GM21717 (cell line): ENCODE measurements at regions not wholly inside any gene's neighbourhood (a gene's known extent, or its start where the extent isn't known, plus 50 kb on each side); places are given as distances from the start of the nearest gene placed in this dataset.
"Not testable (repeated sequence)": the region's sequence is repeated elsewhere in the genome, so short reads cannot be mapped to it uniquely, and the experiment has no call there.

Source experiments
- ATAC-seq: cut with Tn5 transposase; IDR thresholded peaks from one replicate; pipeline ENCODE4 v1.9.1; 2021; ENCODE audit warnings: mild to moderate bottlenecking, moderate library complexity; ENCODE audit not compliant: unreplicated experiment

GRCh38 chrX:69431420-69431819 is 72.7 kb upstream of the NALF2 start:
- ATAC-seq, result no peak

DNA sequence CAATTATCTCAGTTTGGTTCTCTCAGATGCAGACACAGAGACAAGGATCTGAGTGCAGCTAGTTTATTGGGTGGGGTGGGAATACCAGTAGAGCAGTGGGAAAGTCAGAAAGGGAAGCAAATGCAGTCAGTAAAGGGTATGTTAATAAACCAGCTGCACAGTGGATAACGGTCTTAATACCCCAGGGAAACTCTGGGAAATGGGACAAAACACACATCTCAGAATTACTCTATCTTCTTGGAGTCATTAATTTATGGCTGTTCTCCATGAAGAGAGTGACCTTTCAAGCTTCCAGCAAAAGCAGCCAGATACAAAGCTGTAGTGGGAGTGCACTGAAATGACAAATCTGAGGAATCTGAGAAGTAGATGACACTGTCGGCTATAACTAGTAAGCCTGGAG is 73.3 kb upstream of the NALF2 start:
- ATAC-seq, result no peak

GRCh38 chrX:69429339-69430015 is 74.6 kb upstream of the NALF2 start:
- no peak for ATAC-seq

DNA sequence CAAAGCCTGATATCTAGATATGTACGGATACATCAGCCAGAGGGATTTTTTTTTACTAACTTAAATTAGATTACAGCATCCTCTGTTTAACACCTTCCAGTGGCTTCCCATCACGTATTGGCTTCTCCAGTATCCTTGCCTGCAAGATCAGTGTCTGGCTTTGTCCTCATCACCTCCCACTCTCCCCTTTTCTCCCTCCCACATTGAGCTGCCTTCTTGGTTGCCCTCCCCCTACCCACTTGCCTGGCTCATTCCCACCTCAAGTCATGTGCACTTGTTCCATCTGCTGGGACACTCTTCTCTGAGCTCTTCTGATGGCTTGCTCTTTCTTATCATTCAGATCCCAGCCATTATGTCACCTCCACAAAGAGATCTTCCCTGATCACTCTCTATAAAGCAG is 75.9 kb upstream of the NALF2 start:
- no peak for ATAC-seq

GRCh38 chrX:69424910-69425309 is 79.2 kb upstream of the NALF2 start:
- no peak for ATAC-seq

DNA sequence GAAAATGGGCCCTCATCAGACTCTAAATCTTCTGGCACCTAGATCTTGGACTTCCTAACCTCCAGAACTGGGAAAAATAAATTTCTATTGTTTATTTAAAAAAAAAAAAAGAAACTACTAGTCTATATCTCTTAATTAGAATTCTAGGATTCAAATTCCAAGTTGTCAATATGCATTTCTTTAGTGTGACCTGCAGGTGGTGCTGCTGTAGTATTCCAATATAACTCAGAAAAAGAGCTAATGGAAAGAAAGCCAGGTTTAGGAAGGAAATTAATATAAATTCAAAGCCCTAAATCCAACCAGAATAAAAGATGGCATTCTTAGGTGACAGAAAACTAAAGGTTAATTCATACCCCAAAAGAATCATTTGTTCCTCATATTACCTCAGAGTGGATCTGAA is 80.0 kb upstream of the NALF2 start:
- no peak for ATAC-seq

- ATAC-seq, result not testable (repeated sequence)
These were observed 81.9 kb upstream of the NALF2 start for GRCh38 chrX:69422208-69422607.

DNA sequence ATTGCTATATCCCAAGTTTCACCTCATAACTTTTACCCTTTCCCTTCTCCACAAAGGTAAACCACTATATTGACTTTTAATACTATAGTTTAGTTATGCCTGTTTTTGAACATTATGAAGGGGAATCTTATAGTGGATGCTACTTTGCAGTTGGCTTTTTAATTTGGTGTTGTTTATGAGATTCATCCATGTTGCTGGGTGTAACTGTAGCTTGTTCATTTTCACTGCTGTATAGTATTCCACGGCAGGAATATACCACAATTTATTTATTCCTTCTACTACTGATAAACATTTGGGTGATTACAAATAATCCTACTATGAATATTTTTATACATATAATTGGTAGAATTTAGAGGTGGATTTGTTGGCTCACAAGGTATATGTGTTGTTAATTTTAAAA is 88.4 kb upstream of the NALF2 start:
- ATAC-seq, result no peak

DNA sequence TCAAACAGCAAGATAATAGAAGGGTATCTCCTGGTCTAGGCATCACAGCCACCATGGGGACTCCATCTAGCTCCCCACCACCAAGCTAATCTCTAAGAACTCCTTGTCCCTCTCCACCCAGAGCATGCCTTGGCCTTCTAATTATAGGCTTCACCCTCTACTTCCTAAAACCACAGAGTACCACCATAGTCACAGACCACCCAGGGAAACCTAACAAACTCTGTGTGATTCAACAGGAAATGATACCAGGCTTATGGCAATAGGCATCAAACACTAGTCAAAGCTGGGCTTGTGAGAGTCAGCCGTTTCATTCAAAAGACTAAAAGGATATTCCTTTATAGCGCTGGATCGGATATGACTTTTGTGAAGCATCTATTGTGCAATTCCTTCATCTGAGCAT is 91.5 kb upstream of the NALF2 start:
- no peak for ATAC-seq

DNA sequence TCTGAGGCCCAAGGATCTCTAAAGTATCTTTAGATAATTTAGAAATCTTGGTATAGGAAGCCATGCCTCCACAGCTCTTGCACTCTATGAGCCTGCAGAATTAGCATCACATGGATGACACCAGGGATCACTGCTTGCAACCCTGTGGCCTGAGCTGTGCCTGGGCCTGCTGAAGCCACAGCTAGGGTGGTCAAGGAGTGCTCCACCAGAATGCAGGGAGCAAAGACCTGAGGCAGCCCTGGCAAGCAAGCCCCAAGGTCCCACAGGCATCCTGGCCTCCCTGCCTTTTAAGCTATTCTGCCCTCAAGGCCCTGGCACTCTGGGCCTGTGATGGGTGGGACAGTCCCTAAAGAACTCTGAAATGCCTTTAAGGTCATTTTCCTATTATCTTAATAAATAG is 105.2 kb upstream of the NALF2 start:
- ATAC-seq, result no peak

DNA sequence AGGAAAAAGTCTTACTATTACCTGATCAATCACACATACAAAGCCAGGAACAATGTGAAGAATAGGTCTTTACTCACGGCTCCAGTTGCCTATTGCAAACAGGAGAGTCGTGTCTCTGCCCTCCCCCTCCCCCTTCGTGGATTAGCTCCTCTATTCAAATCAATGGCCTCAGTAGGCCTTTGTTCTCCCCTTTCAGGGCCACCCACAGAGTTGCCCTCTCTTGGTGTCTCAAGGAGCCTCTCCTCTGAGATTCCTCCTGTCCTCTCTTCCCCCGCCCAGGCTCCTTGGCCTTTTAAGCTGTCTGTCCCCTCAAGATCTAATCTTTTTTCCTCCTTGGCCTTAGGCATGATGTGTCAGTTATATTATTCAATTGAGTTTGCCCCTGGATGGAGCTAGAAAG is 107.2 kb upstream of the NALF2 start:
- ATAC-seq, result no peak

DNA sequence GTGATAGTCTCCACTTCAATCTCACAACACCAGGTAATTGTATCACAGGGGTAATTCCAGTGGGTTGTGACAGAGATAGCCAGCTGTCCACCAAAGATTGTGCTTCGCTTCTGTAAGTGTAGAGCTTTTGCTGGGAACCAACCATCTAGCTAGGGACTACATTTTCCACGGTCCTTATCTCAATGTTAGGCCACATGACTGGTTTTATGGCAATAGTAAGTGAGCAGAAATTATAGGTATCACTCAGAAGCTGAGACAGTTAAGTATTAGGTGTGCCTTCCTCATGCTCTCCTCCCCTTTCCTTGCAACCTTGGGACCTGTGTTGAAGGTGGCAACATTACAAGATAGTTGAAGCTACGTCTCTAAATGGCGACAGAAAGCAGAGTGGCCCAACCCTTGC is 108.8 kb upstream of the NALF2 start:
- ATAC-seq, result no peak

- no peak for ATAC-seq
These were observed 115.0 kb upstream of the NALF2 start for GRCh38 chrX:69389101-69389501.

- ATAC-seq, result no peak
These were observed 115.6 kb upstream of the NALF2 start for GRCh38 chrX:69388526-69388925.

DNA sequence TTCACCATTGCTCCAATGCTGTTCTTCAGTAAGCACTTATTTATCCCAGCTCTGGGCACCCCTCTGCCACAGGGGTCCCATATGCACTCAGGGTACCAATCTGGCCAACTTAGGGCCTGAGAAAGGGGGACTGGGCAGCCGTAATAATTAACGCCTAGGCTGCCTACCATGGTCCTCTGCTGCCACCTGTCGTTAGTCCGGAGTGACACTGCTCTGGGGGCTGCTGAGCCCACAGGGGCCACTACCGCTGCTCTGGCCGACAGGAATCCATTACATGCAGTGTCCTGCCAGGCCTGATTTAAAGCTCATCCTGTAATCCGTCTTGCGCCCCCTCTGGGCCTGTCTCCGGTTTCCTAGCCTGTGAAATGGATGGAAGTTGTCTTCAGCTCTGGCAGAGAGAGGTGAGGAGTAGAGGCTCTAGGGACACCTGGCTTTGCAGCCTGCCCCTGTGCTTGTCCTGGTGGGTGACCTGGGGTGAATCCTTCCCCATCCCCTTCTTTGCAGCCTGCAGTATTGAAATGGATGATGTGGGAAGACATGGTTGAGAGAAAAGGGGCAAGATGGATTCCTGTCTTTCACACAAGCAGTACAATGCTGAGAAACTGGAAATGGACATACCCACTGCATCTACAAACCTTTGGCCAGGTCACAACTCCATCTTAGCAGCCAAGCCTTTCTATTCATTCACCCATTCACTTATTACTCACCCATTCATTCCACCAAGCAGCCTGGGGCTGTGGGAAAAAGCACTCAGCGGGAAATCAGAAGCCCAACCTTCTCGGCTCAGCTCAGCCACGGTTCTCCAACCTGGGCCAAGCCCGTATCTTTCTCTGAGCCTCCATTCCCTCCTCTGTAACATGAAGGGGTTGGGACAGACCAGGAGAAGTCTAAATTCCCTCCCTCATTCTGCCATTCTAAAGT is 116.3 kb upstream of the NALF2 start:
- no peak for ATAC-seq

GRCh38 chrX:69386681-69387080 is 117.4 kb upstream of the NALF2 start:
- ATAC-seq, result no peak

DNA sequence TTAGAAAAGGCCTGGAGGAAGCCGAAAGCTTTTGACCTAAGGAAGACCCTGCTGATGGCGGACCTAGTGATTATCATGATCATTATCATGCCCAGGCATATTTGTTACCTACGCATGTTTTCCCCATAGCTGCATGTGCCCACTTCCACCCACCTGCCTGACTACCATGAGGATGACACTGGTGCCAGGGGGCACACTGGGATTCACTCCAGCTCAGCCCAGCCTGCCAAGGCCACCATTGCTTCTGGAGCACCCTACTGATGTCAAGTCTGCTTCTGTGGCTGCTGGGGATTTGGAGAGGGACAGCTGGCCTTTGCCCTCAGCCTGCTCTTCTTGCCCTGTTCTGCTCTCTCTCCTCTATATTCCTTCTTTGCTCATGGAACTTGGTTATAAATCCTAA is 124.7 kb upstream of the NALF2 start:
- no peak for ATAC-seq

- no peak for ATAC-seq
These were observed 129.6 kb upstream of the NALF2 start for GRCh38 chrX:69374569-69374968.

DNA sequence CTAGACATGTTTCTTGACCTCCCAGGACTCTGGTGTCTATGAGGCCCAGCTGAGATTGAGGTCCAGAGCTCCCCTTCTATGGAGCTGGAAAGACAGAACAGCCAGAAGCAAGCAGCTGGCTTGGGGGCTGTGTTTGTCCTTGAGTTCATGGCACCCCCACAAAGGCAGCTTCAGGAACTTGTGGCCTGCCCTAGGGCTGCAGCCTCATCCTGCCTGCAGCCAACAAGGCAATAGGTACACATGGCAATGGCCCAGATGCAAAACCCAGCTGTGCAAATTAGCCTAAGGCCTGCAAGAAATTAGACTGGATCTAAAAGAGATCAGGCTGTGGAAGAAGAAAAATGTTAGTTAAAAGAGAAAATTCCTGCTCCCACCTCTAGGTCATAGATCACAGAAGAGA is 131.7 kb upstream of the NALF2 start:
- no peak for ATAC-seq

DNA sequence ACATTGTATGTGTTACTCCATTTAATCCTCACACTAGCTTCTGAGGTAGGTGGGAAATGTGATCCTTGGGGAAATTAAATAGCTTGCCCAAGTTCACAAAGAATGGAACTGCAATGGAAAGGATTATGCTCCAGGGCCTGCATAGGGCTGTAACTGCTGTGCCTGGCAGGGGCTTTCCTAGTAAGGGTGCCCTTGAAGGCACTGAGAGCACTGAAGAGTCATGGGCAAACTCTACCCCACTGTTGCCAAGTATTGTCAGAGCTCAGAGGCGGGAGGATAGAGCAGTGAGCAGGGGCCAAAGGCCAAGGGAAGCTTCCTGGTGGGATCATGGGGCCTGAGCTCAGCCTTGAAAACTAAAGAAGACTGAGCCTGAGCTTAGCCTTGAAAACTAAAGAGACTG is 133.0 kb upstream of the NALF2 start:
- no peak for ATAC-seq

DNA sequence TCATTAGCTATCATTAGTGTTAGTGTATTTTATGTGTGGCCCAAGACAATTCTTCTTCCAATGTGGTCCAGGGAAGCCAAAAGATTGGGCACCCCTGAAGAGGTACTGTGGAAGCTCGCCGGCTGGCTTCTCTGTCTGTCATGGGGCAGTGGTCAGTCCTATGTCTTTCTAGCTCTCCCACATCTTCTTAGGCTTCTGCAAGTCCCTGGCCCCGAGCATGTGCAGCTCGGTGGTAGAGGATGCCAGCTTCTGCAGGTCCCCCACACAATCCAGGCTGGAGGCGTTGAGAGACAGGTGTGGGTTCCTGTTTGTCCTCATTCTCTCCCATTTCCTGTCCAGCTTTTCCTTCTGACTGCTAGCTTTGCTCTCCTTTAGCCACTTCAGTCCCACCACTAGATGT is 134.1 kb upstream of the NALF2 start:
- no peak for ATAC-seq

DNA sequence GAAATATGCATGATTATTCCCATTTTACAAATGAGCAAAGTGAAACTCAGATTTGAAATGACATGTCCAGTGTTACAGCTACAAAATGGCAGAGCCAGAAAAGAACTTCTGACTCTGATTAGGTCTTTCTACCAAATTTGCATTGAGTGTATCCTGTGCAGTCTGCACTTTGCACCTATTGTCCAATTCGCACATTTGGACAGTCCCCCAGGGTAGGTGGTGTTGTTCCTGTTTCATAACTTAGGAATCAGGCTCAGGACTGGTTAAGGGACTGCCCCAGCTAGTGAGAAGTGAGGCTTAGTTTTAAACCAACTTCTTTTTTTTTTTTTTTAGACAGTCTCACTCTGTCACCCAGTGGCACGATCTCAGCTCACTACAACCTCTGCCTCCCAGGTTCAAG is 137.9 kb upstream of the NALF2 start:
- no peak for ATAC-seq
